IMR-90 (cell line): ENCODE measurements at regions not wholly inside any gene's neighbourhood (a gene's known extent, or its start where the extent isn't known, plus 50 kb on each side); places are given as distances from the start of the nearest gene placed in this dataset.

Source experiments
- ATAC-seq: fragments of 200-7000 bp; cut with Tn5 transposase; 2 replicates; pipeline ENCODE4 v1.9.1; 2020; ENCODE audit warnings: low read depth, mild to moderate bottlenecking, moderate library complexity
- BruUV-seq: library from RNA; stranded (reverse); fragments of 400-500 nt; replicated peaks from 2 replicates; lab custom pipeline; 2021; lab: Mats Ljungman, UMichigan
- CTCF ChIA-PET: fragments of 300-600 bp; formaldehyde crosslinking; extraction: SDS; loops from one replicate; lab custom pipeline; 2021; ENCODE audit warnings: antibody characterized with exemption; lab: Yijun Ruan, JAX
- POLR2A ChIA-PET: fragments of 300-600 bp; sonication (Branson Sonifier 250); formaldehyde crosslinking; loops from one replicate; lab custom pipeline; 2022; ENCODE audit warnings: antibody characterized with exemption; ENCODE audit not compliant: unreplicated experiment; lab: Charles Lee
- DNase-seq: peaks from one replicate; pipeline ENCODE4 v3.0.0; 2013
- H2AFZ ChIP-seq: replicated peaks from 2 replicates; pipeline ENCODE3; 2013; ENCODE audit warnings: low read length, mild to moderate bottlenecking; ENCODE audit not compliant: poor library complexity
- H2AK5ac ChIP-seq: 2 replicates; pipeline ENCODE4 v1.6.1; 2013; ENCODE audit warnings: low read depth, low read length, inconsistent platforms
- H2AK9ac ChIP-seq: replicated peaks from 2 replicates; pipeline ENCODE3; 2013; ENCODE audit warnings: mild to moderate bottlenecking, low read depth, low read length, moderate library complexity; ENCODE audit not compliant: poor library complexity
- H2BK120ac ChIP-seq: 2 replicates; pipeline ENCODE4 v1.6.1; 2013; ENCODE audit warnings: low read depth, low read length, inconsistent platforms
- H2BK15ac ChIP-seq: 3 replicates; pipeline ENCODE4 v1.6.1; 2013; ENCODE audit warnings: low read depth, low read length, inconsistent platforms
- H2BK20ac ChIP-seq: 2 replicates; pipeline ENCODE4 v1.6.1; 2013; ENCODE audit warnings: low read depth, mild to moderate bottlenecking, inconsistent platforms, low read length, moderate library complexity
- H2BK5ac ChIP-seq: 2 replicates; pipeline ENCODE4 v1.6.1; 2013; ENCODE audit warnings: mild to moderate bottlenecking, low read depth, low read length, inconsistent platforms; ENCODE audit not compliant: poor library complexity, severe bottlenecking
- H3K14ac ChIP-seq: replicated peaks from 2 replicates; pipeline ENCODE4 v1.6.1; 2013; ENCODE audit warnings: low read depth, low read length, inconsistent platforms
- H3K18ac ChIP-seq: 2 replicates; pipeline ENCODE4 v1.6.1; 2013; ENCODE audit warnings: low read depth, low read length, control low read depth
- H3K23ac ChIP-seq: 2 replicates; pipeline ENCODE4 v1.6.1; 2013; ENCODE audit warnings: low read depth, low read length, inconsistent platforms
- H3K27ac ChIP-seq: 2 replicates; pipeline ENCODE4 v1.5.1; 2013; ENCODE audit warnings: mild to moderate bottlenecking, control low read depth, low read length; ENCODE audit not compliant: insufficient read depth
- H3K27me3 ChIP-seq: 2 replicates; pipeline ENCODE4 v1.6.1; 2013; ENCODE audit warnings: low read length; ENCODE audit not compliant: control insufficient read depth, insufficient read depth
- H3K36me3 ChIP-seq: 2 replicates; pipeline ENCODE4 v1.6.1; 2013; ENCODE audit warnings: low read length, mixed read lengths; ENCODE audit not compliant: control insufficient read depth, insufficient read depth
- H3K4ac ChIP-seq: 2 replicates; pipeline ENCODE4 v1.6.1; 2013; ENCODE audit warnings: low read depth, low read length, inconsistent platforms
- H3K4me1 ChIP-seq: 2 replicates; pipeline ENCODE4 v1.6.1; 2013; ENCODE audit warnings: low read length, mixed read lengths; ENCODE audit not compliant: control insufficient read depth, insufficient read depth
- H3K4me2 ChIP-seq: 2 replicates; pipeline ENCODE4 v1.6.1; 2013; ENCODE audit warnings: low read depth, mild to moderate bottlenecking, control low read depth, low read length, moderate library complexity
- H3K4me3 ChIP-seq: 2 replicates; pipeline ENCODE4 v1.5.1; 2013; ENCODE audit warnings: low read depth, mild to moderate bottlenecking, control low read depth, low read length, moderate library complexity; ENCODE audit not compliant: insufficient read depth
- H3K56ac ChIP-seq: 2 replicates; pipeline ENCODE4 v1.6.1; 2013; ENCODE audit warnings: low read length, inconsistent platforms; ENCODE audit not compliant: insufficient read depth; ENCODE audit errors: extremely low read depth
- H3K79me1 ChIP-seq, 2 experiments: 2 replicates each; pipeline ENCODE4 v1.6.1; 2013; ENCODE audit warnings: low read length in 2 of 2, inconsistent platforms in 1 of 2, low read depth in 1 of 2
- H3K9ac ChIP-seq: 2 replicates; pipeline ENCODE4 v1.6.1; 2013; ENCODE audit warnings: low read depth, low read length, control low read depth
- H3K9me1 ChIP-seq: 2 replicates; pipeline ENCODE4 v1.6.1; 2013; ENCODE audit warnings: low read length, inconsistent platforms; ENCODE audit not compliant: insufficient read depth
- H3K9me3 ChIP-seq: 2 replicates; pipeline ENCODE4 v1.6.1; 2013; ENCODE audit warnings: low read length; ENCODE audit not compliant: control insufficient read depth, insufficient read depth
- H4K20me1 ChIP-seq: 2 replicates; pipeline ENCODE4 v1.6.1; 2013; ENCODE audit warnings: low read length, inconsistent platforms; ENCODE audit not compliant: insufficient read depth
- H4K5ac ChIP-seq: 2 replicates; pipeline ENCODE4 v1.6.1; 2013; ENCODE audit warnings: mild to moderate bottlenecking, low read depth, low read length, control low read depth
- H4K8ac ChIP-seq, 2 experiments: 2 replicates each; pipeline ENCODE4 v1.6.1; 2013; ENCODE audit warnings: low read depth in 2 of 2, low read length in 2 of 2, control low read depth in 1 of 2, inconsistent platforms in 1 of 2
- H4K91ac ChIP-seq: 2 replicates; pipeline ENCODE4 v1.6.1; 2013; ENCODE audit warnings: low read depth, low read length, inconsistent platforms; ENCODE audit not compliant: insufficient read depth
- CEBPB ChIP-seq: IDR thresholded peaks from 2 replicates; pipeline ENCODE4 v1.6.1; 2012; ENCODE audit warnings: low read depth, low read length, improper control_type of control experiment
- CHD1 ChIP-seq: IDR thresholded peaks from 2 replicates; pipeline ENCODE4 v1.6.1; 2012; ENCODE audit warnings: low read depth, low read length, improper control_type of control experiment
- ELK1 ChIP-seq: fragments of 150-350 bp; IDR thresholded peaks from 2 replicates; pipeline ENCODE4 v1.6.1; 2016; ENCODE audit warnings: low read depth, mild to moderate bottlenecking, low read length, moderate library complexity, borderline replicate concordance
- MAFK ChIP-seq: IDR thresholded peaks from 2 replicates; pipeline ENCODE4 v1.6.1; 2012; ENCODE audit warnings: low read depth, low read length, improper control_type of control experiment
- NFE2L2 ChIP-seq: fragments of 150-350 bp; IDR thresholded peaks from 2 replicates; pipeline ENCODE4 v1.6.1; 2016; ENCODE audit warnings: low read depth, mild to moderate bottlenecking, low read length
- RAD21 ChIP-seq: IDR thresholded peaks from 2 replicates; pipeline ENCODE4 v1.6.1; 2012; ENCODE audit warnings: low read length, improper control_type of control experiment
- RFX5 ChIP-seq: IDR thresholded peaks from 2 replicates; pipeline ENCODE4 v1.8.0; 2012; ENCODE audit warnings: low read depth, mild to moderate bottlenecking, low read length, moderate library complexity
- SMC3 ChIP-seq: fragments of 150-350 bp; IDR thresholded peaks from 2 replicates; pipeline ENCODE4 v1.6.1; 2016; ENCODE audit warnings: low read depth, mild to moderate bottlenecking, antibody characterized with exemption, low read length, moderate library complexity
- WGBS, 2 experiments: methylation state at CpG; one replicate each; pipeline versions ENCODE4 v1.1.5 to v1.1.7; 2013; ENCODE audit warnings: missing lambda C conversion rate in 2 of 2; ENCODE audit not compliant: insufficient read length in 1 of 2; ENCODE audit errors: extremely low coverage in 2 of 2; 5-methylcytosine and 5-hydroxymethylcytosine counted together
- dilution Hi-C: fragments of 300-500 bp; cut with HindIII; formaldehyde crosslinking; loops from one replicate; pipeline ENCODE4 v1.14.3; 2018; ENCODE audit warnings: low sequenced_read_pairs; ENCODE audit not compliant: unreplicated experiment
- in situ Hi-C: fragments of 300-500 bp; cut with MboI; formaldehyde crosslinking; loops from 3 replicates; pipeline ENCODE4 v1.14.3; 2019; ENCODE audit warnings: low sequenced_read_pairs, inconsistent platforms, mixed read lengths
- intact Hi-C: fragments of 100-400 bp; cut with micrococcal nuclease; formaldehyde crosslinking; loops from 2 replicates; pipeline ENCODE4 v1.10.0; 2022

- H3K27me3 ChIP-seq, result no peaks in the 10 kb centered on the region
- H3K4me2 ChIP-seq, result no peak overlapping the region
- no peak for ATAC-seq
- H2AK9ac ChIP-seq, result peak overlapping the region; percentile 62
- no peaks in the 10 kb centered on the region for H3K79me1 ChIP-seq
- H3K9ac ChIP-seq, result no peak overlapping the region
- no peak for DNase-seq
- no peaks in the 10 kb centered on the region for H3K9me3 ChIP-seq
- H3K4ac ChIP-seq, result no peak overlapping the region; the same call in 1 of the 2 replicates
- TF ChIP-seq CHD1 (no peak), SMC3 (no peak), CEBPB (no peak), NFE2L2 (no peak), RFX5 (no peak), ELK1 (no peak), MAFK (no peak), RAD21 (no peak)
- POLR2A ChIA-PET, result no interaction called here
- no peaks in the 10 kb centered on the region for H4K20me1 ChIP-seq
- BruUV-seq, result no TSS peak
- no peak overlapping the region for H2BK120ac ChIP-seq
- H3K4me1 ChIP-seq, result no peaks in the 10 kb centered on the region
- no peak overlapping the region for H4K8ac ChIP-seq
- in situ Hi-C loops, result no loop called here
- no peak overlapping the region for H4K91ac ChIP-seq
- no peak overlapping the region for H2BK5ac ChIP-seq
- H2BK20ac ChIP-seq, result no peak overlapping the region
- no peak overlapping the region for H2AFZ ChIP-seq
- H2AK5ac ChIP-seq, result no peak overlapping the region
- no peak overlapping the region for H3K56ac ChIP-seq
- no peak overlapping the region for H3K23ac ChIP-seq
- no peak overlapping the region for H4K5ac ChIP-seq
- WGBS, 2 experiments, result 100% methylated on average over 1 of the region's 5 CpGs; no CpG with 5 or more reads in 1 of the 2 experiments
- intact Hi-C loops, result no loop called here
- dilution Hi-C loops, result no loop called here
- no peak overlapping the region; the same call in 2 of the 3 replicates for H2BK15ac ChIP-seq
- H3K36me3 ChIP-seq, result no peaks in the 10 kb centered on the region
- H3K27ac ChIP-seq, result no peak overlapping the region
- no peak overlapping the region for H3K4me3 ChIP-seq
- CTCF ChIA-PET, result no interaction called here
- H3K14ac ChIP-seq, result no peak overlapping the region
- H3K18ac ChIP-seq, result no peak overlapping the region
- no peaks in the 10 kb centered on the region for H3K9me1 ChIP-seq
Measured at GRCh38 chr6:105787747-105788146, 298.4 kb upstream of the PRDM1 start.
